ENCODE measurements at regions not wholly inside any gene's neighbourhood (a gene's known extent, or its start where the extent isn't known, plus 50 kb on each side); places are given as distances from the start of the nearest gene placed in this dataset.
"Not testable (repeated sequence)": the region's sequence is repeated elsewhere in the genome, so short reads cannot be mapped to it uniquely, and the experiment has no call there.

DNA sequence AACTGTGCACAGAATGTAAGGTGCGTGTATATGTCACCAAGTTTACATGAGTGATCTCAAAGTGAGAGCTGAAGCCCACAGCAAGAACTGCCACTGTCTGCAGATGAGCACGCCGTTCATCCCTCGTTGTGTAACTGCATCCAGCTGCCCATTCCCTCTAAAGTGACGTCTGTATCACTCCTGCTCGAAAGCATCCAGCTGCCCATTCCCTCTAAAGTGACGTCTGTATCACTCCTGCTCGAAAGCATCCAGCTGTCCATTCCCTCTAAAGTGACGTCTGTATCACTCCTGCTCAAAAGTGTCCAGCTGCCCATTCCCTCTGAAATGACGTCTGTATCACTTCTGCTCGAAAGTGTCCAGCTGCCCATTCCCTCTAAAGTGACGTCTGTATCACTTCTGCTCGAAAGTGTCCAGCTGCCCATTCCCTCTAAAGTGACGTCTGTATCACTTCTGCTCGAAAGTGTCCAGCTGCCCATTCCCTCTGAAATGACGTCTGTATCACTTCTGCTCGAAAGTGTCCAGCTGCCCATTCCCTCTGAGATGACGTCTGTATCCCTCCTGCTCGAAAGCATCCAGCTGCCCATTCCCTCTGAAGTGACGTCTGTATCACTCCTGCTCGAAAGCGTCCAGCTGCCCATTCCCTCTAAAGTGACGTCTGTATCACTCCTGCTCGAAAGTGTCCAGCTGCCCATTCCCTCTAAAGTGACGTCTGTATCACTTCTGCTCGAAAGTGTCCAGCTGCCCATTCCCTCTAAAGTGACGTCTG, 871.4 kb downstream of the TRIML1 start:
- not testable (repeated sequence) for DNase-seq (ENCODE audit: low read depth in 2 of 2)

DNA sequence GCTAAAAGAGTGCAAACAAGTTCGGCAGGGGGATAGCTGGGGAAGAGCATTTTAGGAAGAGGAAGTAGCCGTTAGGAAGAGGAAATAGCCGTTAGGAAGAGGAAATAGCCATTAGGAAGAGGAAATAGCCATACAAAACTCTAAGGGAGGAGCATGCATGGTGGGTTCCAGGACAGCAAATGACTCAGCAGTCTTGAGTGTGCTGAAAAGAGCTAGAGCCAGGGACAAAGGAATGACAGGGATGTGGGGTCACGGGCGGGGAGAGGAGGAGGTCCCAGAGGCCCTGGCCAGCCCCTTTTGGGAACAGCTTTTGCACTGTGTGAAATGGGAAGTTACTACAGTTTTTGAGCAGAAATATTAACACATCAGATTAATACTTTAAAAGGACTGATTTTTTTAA, 882.6 kb downstream of the TRIML1 start:
- DNase-seq (ENCODE audit: low read depth in 2 of 2): no peak

DNA sequence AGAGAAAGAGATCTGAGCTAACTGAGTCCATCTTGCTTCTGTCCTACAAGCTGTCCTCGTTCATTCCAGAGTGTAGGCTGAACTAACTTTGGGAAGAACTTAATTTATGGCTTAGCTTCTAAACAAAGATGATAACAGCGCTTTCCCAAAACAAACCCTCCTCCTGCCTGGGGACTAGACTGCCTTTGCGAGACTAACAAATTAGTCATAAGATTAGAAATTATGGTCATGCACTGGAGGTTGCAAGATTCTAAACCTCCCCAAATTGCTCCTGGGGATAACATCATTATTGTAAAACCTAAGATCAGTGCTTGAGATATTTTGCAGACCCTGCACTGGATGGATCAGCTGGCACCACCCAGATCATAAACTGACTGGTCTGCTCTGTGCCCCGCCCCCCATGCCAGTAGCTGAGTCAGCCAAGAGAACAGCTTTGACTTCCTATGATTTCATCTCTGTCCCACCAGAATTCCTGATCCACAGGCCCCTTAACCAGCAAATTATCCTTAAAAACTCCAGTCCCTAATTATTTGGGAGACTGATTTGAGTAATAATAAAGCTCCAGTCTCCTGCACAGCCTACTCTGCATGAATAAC, 883.3 kb downstream of the TRIML1 start:
- DNase-seq (ENCODE audit: low read depth in 2 of 2): no peak

DNA sequence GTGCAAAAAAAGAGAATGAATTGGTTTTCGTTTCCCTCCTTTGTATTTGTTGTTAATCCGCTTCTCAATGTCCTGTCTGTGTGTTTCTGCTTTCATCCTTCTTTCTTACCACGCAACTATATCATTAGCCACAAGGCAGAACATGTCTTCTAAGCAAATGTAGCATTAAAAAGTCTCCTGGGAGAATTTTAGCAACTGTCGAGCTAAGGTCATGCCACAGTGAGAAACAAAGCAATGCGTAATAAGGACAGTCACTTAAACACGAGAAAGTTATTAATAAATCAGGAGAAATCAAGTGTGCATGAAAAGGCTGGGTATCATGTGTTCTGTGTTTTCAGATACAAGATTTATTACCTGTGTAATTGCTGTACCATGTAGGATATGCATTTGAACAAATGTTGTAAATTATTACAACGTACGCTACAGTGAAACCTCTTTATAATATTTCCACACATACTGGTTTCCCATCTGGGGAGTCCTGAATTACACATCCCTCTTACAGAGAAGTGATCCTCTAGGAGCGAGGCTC, 890.8 kb downstream of the TRIML1 start:
- DNase-seq (ENCODE audit: low read depth in 2 of 2): no peak

DNA sequence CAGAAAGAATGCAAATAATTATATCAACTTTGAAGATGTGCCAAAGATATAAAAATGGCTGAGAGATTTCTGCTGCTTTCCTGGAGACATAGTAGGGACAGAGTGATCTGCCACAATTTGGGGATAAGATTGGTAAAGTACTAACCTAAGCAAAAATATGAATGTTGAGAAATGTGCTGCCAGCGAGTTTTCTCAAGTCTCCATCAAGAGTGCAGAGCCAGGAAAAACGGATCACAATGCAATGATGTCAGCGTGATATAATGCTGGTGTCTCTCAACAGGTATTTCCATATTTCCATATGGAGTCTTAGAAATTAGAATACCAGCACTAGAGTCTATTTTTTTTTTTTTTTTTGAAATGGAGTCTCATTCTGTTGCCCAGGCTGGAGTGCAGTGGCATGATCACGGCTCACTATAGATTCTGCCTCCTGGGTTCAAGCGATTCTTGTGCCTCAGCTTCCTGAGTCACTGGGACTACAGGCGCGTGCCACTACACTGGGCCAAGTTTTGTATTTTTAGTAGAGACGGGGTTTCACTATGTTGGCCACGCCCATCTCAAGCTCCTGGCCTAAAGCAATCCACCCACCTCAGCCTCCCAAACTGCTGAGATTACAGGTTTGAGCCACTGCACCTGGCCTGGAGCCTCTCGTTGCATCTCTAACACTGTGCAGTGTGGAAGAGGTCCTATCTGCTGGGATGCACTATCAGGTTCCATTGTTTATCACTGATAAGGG, 893.5 kb downstream of the TRIML1 start:
- no peak for DNase-seq (ENCODE audit: low read depth in 2 of 2)

DNA sequence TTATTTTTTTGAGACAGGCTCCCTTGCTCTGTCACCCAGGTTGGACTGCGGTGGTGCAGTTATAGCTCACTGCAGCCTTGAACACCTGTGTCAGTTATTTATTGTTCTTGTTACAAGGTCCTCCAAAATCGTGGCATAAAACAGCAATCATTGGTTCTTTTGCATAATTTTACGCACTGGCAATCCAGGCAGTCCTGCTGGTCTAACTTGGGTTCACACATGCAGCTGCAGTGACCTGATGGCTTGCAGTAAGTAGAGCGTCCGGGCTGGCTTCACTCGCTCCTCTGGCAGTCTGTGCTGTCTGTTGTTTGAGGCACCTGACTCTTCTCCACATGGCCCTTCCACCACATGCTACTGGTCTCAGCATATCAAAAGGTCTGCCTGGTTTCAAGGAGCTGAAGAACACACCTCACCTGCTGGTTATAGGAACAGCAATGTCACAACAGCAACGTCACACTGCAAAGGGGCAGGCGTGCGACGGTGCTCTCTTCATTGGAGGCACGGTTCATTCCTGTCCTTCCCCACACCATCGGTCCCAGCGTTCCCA, 894.6 kb downstream of the TRIML1 start:
- no peak for DNase-seq (ENCODE audit: low read depth in 2 of 2)

DNA sequence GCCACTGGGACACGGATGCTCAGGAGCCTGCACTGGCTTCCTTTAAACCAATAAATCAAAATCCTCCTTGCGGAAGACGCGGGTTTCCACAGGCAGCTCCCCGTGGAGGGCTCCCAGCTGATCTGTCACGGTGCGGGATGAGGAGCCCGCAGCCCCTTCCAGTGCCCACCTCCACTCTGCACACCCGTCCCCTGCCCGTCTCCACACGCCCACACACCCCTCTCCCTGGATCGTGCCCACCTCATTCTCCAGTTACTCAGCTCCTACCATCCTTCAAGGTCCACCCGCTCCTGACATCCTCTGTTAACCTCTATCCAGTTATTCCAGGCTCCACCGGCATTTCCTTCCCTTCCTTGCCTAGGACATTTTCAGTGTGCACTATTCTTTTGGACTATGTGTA, 895.9 kb downstream of the TRIML1 start:
- no peak for DNase-seq (ENCODE audit: low read depth in 2 of 2)

DNA sequence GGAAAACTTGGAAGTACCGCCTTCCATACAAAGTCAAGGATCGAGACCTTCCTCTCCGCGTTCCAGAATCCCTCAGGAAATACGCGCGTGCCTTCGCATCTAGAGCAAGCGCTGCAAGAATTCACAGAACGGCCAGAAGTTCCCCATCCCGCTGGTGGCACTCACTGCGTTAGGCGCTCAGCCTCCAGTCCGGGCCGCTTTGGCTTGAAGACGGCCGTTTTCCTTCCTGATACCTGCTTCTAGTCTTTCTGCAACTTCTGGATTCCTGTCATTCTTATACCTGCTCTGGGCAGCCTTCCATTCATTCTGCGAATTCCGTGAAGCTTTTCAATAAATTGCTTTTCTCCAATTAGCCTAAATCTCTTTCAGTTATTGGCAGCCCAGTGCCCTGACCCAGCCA, 896.4 kb downstream of the TRIML1 start:
- DNase-seq (ENCODE audit: low read depth in 2 of 2): no peak

DNA sequence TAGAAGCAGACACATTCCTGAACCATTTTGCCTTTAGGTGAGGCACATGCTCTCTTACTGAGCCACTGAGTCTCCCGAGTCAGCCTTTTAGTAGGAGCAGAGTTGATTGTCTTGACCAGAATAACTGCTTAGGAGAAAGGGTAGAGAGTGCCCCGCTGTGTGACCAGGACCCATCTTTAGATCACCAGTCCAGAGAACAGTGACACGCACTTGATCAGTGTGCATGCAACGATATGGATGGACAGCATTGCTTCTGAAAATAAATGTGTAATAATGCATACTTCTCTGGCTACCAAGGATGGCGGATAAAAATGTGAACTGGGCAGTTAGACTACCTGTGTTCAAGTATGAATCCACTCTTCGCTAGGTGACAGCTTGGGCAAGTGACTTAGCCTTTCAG, 897.7 kb downstream of the TRIML1 start:
- DNase-seq (ENCODE audit: low read depth in 2 of 2): no peak

DNA sequence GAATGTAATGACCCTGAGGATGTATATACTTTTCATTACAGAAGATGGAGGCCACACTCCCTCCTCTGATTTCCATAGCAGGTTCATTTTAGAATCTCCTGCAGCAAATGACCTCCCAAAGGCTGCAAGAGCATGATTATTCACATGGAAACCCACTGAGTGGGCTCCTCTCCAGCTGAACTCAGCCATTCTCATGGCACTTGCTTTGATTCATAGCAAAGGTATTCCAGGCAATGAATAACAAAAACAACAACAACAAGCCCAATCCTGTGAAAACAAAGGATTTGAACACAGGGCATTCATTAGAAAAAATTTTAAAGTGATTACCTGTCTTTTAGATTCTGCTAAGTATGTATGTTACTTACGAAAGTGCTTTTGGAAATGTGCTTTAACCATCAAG, 894.0 kb upstream of the FRG1 start:
- DNase-seq (ENCODE audit: low read depth in 2 of 2): no peak

DNA sequence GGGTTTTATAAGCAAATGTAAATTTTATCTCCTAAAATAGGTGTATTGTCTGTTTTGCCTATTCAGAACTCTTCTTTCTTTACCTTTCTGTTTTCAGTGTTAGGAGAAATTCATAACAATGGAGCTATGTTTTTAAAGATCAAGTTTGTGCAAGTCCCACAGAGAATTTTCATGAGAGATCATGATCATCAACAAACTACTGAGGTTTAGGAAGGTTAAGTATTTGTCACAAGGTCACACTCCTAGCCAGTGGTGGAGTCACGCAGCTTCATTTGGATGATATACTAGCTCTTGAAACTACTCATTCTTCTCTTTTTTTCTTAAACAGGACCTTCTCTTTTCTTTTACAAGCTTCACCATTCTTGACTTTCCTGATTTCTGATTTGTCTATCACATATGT, 892.6 kb upstream of the FRG1 start:
- no peak for DNase-seq (ENCODE audit: low read depth in 2 of 2)

DNA sequence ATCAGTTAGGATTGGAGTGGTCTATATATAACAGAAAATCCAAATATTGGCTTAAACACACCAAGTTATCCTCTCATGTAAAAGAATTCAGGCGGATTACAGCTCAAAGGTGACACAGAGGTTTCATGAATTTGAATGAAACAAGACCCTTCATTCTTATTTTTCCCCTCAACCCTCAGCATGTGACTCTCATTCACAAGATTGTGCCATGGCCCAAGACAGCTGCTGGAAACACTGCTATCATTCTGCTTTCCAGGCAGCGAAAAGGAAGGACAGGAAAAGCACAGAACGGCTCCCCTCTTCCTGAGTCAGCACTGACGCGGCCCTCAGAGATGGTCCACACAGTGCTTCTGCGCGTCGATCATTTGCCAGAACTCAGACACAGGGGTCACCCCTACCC, 891.0 kb upstream of the FRG1 start:
- no peak for DNase-seq (ENCODE audit: low read depth in 2 of 2)

DNA sequence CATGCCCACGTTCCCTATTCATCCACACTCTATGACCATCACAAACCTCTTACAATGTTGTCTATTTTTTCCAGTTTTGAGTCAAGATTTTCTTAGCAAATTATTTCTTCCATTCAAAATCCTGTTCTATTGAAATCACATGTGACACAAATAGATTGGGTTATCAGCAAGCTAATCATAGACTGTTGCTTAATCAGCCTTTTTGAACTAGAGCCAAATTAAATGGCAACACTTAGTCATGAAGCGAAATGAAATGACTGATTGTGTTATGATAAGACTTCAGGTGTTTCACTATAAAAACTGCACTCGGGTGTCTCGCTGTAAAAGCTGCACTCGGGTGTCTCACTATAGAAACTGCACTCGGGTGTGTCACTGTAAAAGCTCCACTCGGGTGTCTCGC, 890.0 kb upstream of the FRG1 start:
- no peak for DNase-seq (ENCODE audit: low read depth in 2 of 2)

DNA sequence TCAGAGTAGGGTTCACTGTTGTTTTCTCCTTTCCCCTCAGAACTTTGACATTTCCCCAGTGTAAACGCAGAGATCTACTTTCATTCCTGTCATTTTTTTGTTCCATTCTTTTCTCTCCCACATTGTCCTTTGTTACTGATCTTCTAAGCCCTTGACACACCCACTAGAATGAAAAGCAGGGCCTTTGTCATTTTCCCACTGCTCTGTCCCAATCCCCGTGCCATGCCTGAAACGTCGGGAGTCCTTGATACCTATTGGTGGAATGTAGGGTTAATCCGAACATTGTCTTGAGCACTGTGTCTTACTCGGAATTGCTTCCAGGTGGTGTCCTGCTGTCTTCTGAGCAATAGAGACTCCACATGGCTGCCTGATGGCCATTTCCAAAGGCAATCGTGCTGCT, 887.1 kb upstream of the FRG1 start:
- DNase-seq (ENCODE audit: low read depth in 2 of 2): no peak

DNA sequence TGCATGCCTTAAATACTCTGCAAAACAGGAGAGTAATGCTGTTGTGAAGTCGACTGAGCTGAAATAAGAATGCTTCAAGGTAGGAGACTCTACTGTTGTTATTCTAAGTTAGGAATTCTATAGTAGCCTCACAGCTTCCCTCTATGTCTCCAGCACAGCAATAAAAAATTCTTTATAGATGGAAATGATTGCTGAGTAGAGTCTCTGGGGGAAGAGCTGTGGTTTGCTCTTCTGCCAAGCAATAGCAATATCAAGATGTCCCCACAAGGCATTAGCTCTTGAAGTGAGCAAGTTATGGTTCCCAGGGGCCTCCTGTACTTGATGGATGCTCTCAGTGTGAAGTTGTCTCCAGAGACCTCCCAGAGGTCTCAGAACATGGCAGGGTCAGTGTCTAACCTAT, 880.6 kb upstream of the FRG1 start:
- no peak for DNase-seq (ENCODE audit: low read depth in 2 of 2)

DNA sequence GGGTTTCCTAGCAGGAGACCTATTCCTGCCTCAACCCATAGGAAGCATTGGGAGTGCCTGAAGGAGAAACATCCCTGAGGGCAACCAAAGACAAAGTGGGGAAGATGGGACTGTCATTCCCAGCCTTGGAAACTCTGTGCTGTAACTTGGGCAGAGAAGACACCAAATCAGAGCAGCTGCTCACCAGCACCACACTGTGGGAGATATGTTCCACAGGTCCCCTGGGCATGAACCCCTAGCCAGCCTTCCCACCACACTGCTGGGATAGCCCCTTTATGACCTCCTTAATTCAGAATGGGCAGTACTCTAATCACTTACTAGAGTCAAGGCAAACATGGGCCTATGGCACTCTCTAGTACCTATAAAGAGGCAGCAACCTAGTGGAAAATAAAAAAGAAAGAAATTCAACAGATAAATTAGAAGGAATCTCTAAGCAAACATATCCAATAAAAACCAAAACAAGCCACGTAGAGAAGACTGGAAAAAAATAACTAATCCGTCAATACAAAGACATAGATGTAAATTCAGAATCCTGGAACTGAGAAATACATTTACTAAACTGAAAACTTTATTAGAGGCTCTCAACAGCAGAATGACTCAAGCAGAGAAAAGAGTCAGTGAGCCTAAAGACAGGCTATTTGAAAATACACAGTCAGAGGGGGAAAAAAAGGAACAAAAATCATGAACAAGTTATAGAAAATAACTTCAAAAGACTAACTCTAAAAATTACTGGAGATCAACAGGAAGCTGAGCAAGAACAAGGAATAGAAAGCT, 878.4 kb upstream of the FRG1 start:
- no peak for DNase-seq (ENCODE audit: low read depth in 2 of 2)

DNA sequence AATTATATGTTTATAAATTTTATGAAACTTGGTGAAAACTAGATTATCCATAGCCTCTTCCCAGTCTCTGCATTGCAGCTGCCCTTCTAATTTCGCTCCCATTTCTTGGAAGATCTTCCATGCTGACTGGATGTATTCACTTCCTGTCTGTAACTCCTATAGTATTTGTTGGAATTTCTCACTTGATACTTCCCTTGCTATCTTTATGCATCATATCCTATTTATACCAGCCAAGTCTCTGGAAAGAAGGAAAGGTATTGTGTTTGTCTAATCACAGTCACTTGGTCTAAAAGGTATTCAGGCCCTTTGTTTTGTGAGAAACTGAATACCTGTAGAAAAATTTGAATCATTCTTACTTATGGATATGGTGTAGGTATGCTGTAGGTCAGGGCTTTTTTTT, 870.9 kb upstream of the FRG1 start:
- DNase-seq (ENCODE audit: low read depth in 2 of 2): no peak

DNA sequence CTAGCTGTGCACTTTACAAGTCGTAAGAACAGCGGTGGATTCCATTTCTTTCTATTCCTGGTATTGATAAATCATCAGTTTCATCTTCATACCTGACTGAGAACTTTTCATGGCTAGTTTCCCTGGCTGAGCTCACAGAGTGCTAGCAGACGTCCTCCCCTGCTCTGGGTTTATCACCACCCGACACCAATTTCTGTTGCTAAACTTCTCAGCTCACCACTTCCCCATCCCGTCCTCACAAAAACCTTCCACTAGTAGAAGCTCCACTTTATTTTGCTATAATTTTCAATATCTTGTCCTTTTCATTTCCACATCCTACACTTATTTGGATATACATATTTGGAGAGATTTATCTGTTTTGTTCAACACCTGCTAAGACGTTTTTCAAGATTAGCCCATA, 869.4 kb upstream of the FRG1 start:
- DNase-seq (ENCODE audit: low read depth in 2 of 2): no peak

DNA sequence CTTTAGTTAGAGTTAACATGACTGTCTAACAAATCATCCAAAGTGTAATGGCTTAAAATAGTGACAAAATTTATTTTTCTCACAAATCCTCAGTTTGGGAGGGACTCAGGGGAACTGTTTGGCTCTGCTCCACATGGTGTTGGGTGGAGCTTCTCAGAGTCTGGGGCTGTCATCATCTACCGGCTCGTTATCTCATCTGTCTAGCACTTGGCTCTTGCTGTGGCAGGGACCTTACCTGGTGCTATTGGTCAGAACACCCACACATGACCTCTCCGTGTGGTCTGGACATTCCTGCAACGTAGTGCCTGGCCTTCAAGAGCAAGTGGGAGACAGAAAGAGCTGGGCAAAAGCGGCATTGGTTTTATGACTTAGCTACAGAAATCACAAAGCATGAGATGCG, 866.9 kb upstream of the FRG1 start:
- DNase-seq (ENCODE audit: low read depth in 2 of 2): no peak

DNA sequence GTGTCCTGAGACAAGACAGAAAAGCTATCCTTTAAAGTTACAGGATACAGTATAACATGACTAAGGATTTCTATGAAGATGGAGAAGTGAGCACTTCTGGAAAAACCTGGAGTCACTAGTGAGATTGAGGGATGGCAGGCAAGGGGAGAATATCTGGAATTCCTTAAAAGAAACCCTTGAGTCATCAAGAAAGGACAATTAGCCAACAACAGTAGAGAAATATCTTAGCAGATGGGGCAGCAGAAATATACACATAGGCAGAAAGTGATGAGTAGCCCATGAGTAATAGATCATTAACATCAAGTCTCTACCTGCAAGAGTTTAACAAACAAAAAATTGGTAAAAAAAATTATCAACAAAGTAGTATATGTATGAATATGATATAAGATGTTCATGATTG, 858.8 kb upstream of the FRG1 start:
- DNase-seq (ENCODE audit: low read depth in 2 of 2): no peak

DNA sequence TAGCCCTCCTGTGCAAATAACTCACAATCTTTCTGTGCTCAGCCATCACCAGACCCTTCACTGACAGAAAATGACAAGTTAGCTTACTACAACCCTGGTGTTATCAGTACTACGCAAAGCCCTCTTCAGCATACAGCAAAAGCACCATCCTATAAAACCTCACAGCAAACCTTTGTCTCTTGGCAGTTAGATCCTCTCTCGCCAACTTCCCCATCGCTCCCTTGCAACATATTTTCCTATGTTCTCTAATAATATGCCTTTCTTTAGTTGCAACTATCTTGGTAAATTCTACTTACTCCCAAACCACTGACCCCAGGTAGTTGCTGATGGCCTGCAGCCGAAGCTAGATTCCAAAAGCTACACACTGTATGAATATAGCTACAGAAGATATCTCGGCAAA, 856.9 kb upstream of the FRG1 start:
- no peak for DNase-seq (ENCODE audit: low read depth in 2 of 2)

DNA sequence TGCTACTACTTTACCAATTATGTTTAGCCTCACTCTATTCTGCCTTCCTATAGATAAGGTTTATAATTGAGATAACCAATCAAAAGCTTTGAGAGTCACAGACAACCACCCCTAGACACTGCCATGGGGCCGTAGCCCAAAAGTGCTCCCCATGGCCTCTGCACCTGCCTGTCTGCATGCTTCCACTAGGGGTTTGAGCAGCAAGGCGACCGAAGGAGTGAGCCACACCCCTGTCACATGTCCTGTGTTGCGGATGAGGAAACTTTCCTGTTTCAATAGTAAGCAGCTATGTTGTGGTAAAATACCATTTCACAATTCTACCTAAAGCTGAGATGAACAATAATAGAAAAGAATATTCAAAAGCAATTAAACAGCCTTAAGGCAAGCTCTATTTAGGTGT, 856.0 kb upstream of the FRG1 start:
- DNase-seq (ENCODE audit: low read depth in 2 of 2): no peak

All from stimulated activated CD4-positive, alpha-beta T cell treated with anti-CD3 and anti-CD28 coated beads, Interleukin-15, amount 100 ng/mL, for 48 hours (primary cell).